Activated CD4-positive, CD25-positive, alpha-beta regulatory T cell treated with anti-CD3 and anti-CD28 coated beads, Interleukin-2, amount 50 U/mL, for 24 hours (primary cell): ENCODE measurements at regions not wholly inside any gene's neighbourhood (a gene's known extent, or its start where the extent isn't known, plus 50 kb on each side); places are given as distances from the start of the nearest gene placed in this dataset.

Experiments used
- ATAC-seq, 2 donors: fragments of 150-1000 bp; cut with Tn5 transposase; one replicate each; pipeline ENCODE4 v1.10.0; 2021; ENCODE audit warnings: mild to moderate bottlenecking in 1 of 2, moderate library complexity in 1 of 2

DNA sequence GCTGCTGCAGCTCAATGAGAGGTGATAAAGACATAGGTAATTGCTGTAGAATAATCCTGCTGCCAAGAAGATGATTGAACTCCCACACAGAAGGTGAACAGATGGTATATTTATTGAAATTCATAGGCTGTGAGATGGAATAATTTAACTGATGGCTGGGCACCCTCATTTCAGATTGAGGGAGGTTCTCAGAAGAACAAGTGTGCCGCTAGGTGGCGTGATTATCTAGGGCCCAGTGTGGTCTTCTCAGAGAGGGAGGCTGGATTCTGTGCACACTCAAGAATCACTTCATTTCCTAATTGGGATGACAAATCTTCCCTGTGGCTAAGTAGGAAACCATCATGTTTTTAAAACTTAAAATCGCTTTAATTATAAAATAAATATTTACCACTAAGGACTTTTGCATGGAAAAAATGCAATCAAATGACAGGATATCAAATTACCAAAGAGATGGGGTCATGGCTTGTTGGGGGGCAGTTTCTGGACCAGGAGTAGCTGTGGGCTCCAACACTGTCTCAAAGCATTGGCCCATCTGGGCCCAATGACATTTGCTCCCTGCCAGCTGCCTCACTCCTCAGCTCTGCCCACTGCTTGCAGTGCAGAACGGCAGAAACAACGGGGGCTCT is 132.3 kb downstream of the SNAPC1 start:
- no peak for ATAC-seq

DNA sequence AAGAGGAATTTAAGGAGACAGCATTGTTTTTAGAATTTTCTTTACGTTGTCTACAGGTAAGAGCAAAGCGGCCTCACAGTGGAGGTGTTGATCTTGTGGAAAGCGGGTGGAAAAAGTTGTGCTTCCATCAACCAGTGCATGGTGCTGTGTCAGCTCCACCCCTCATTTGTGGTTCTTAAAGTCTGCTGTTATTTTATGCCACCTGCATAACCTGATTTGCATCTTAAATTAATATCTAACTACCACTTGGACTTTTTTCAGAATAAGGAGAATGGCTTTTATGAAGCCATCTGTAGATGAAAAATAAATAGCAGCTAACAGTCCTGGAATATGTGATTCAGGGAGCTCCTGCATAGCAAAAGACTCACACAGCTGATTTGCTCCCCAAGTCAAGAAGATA is 135.1 kb downstream of the SNAPC1 start:
- no peak for ATAC-seq

DNA sequence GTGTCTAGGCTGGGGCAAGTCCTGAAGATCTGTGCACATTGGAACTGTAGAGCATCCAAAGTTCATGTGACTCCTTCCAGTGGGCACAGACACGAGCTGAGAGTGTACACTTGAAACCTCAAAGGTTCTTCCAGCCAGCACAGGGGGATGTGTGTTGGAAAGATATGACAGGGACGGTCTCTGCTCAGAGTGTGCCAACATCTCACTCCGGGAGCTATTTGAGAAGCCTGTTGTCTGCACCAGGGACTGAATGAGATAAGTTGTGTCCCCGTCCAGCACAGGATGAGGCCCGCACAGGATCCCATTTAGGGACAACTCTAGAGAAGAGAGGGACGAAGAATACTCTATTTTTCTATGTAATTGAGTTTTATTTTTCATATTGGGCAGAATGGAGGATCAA is 136.3 kb downstream of the SNAPC1 start:
- ATAC-seq, result no peak

DNA sequence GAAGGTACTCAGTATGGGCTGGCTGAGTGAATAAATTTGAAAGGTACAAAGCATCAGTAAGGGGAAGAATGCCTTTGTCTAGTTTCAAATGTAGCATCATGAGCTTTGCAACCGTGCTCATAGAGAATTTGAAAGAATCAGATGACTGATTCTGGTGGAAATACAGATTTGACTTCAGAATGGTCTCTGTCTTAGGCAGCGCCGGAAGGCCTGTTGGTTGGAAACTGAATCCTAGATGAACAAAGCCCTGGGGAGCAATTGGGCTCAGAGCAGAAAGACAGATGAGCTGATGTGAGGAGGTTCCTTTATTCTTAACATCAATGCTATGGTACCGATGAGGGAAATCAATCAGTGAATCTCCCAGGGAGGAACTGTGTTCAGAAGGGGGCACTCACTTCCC is 137.3 kb downstream of the SNAPC1 start:
- ATAC-seq, result no peak

- ATAC-seq, result no peak
These were observed 142.7 kb downstream of the SNAPC1 start for GRCh38 chr14:61904946-61905345.

DNA sequence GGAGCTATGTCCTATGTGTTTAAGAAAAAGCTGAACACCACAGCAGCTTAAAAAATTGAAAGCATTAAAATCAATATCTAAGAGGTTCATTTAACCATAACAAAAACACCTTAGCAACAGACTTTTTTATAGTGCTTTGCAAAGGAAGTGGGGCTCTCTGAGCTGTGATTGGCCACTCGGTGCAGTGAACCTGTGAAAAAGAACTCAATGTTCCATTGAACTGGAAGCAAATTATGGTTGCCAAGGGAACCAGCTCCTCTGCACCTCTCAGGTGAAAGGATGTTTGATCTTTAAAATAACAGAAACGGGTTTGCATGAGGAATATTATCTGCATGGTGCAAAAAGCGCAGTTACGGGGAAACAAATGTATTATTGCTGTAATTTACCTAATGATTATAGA is 149.4 kb downstream of the SNAPC1 start:
- no peak for ATAC-seq

DNA sequence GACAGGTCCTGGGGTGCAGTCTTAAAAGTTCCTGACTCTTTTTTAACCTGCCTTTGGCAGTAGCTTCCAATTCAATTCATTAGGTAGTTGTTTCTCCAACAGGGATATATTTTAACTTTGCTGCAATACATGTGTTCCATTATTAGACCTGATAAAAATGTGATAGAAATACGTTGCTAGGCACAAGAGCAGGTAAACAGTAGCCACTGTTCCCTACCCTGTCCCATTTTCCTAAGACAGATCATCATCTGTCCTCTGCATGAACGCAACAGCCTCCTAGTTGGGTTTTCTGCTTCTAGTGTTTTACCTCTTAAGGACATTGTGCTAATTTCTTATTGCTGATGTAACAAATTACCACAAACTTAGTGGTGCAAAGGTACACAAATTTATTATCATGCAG is 156.8 kb downstream of the SNAPC1 start:
- ATAC-seq, result no peak

GRCh38 chr14:61923348-61923747 is 161.1 kb downstream of the SNAPC1 start:
- ATAC-seq, result no peak

GRCh38 chr14:61925043-61925442 is 162.8 kb downstream of the SNAPC1 start:
- no peak for ATAC-seq

GRCh38 chr14:61925732-61926435 is 163.7 kb downstream of the SNAPC1 start:
- ATAC-seq, result no peak

GRCh38 chr14:61927060-61927459 is 164.8 kb downstream of the SNAPC1 start:
- no peak for ATAC-seq

- ATAC-seq, result no peak
These were observed 165.3 kb downstream of the SNAPC1 start for GRCh38 chr14:61927520-61927919.

- ATAC-seq, result no peak
These were observed 166.1 kb downstream of the SNAPC1 start for GRCh38 chr14:61928300-61928699.

DNA sequence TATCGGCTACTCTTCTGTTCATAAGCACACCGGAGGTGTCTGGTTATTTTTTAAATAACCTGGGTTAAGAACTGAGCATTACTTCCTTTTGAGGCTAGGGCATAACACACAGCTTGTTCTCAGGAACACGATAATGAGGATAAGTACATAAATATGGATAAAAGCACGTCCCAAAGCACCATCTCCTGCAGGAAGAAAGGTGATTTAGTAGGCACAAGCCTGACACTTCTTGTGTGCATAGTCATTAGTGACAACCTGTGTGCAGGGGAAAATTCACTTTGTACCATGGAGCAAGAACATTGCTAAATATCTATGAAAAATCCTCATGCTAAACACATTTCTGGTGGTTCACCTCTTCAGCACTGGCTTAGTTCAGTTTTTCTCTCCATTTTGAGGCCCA is 166.5 kb downstream of the SNAPC1 start:
- ATAC-seq, result no peak

DNA sequence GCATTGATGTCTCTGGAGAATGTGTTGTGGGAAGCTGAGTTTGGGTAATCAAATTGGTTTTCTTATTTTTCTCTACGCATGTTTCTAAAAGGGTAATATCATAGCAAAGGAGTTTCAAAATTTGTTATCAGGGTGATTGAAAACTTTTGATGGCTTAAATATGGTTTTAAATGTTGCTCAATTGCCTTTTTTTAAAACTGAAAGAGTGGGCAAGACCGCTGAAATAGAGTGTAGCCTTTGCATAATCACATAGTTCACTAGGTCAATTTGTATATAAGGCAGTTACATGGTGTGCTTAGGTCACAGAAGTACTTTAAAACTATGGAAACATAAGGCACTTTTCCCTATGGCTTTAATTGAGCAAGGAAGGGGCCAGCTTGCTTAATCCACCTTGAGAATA is 167.4 kb downstream of the SNAPC1 start:
- no peak for ATAC-seq

GRCh38 chr14:61930101-61930857 is 168.1 kb downstream of the SNAPC1 start:
- ATAC-seq, result no peak

DNA sequence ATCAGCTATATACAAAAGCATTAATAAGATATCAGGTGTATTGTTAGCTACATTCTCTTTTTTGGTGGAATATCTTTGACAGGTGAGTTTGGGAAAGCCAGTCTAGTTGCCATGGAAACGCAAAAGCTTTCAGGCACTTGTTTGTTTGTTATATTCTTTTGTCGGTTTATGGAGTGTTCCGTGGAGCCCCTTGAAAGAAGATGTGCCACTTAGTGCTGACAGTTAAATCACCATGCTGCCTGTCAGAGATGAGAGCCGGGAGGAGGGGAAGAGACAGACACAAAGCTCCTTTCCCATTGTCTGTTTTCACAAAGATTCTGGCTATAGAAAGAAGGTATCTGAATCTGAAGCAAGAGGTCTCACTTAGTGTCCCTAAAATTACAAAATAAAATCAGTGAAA is 170.8 kb downstream of the SNAPC1 start:
- no peak for ATAC-seq

- peak; percentile 33 to 46 for ATAC-seq
These were observed 172.2 kb downstream of the SNAPC1 start for GRCh38 chr14:61934385-61934784.

- ATAC-seq, result no peak
These were observed 177.6 kb downstream of the SNAPC1 start for GRCh38 chr14:61939776-61940175.

- no peak for ATAC-seq
These were observed 178.6 kb downstream of the SNAPC1 start for GRCh38 chr14:61940666-61941420.

DNA sequence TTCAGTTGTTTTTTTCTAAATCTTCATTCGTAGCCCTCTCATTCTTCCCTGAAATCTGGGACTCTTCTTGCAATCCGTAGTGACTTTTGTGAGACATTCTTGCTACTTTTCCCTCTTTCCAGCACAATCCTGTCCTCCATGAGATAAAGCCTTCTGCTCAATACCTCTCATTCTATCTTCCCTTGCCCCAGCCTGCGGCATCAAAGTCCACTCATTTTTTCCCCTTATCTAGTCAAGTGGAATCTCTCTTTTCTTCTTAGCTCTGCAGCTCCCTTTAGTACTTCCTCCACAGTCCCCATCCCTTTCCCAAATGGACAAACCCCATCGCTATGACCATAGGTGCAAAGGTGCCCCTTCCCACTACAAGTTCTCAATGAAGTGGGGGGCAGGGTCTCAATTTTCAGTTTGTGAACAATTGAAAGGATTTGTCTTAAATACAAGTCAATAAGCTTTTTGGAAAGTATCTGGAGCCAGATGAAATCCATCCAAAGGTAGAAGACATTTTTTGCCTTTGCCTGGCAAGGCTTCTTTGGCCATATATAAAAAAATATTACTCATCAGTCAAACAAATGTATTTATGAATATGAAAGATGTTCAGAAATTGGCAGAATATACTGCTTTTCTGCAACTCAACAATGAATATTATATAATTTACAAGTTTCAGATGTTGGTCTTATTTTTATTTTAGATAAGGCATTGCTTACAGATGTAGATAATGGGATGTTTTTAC is 179.4 kb downstream of the SNAPC1 start:
- ATAC-seq, result no peak

- no peak for ATAC-seq
These were observed 186.2 kb downstream of the SNAPC1 start for GRCh38 chr14:61948376-61948775.

DNA sequence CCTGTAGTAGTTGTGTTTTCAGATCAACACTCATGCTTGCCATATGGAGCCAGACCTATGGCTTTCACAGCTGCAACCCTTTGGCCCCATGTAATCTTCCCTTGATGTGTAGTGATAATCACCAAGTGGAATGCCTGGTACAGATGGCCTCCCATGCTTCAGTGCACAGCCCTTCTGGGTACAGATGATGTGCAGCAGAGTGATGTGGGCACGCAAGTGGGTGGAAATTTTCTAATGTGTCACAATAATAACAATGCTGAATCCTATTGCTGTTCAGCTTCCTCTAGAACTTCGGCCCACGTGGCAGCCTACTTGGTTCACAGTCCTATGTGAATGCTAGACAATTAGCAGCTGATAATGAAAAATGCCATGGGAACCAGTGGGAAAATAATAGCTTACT is 188.1 kb downstream of the SNAPC1 start:
- no peak for ATAC-seq
